K562 (cell line): ENCODE measurements at regions not wholly inside any gene's neighbourhood (a gene's known extent, or its start where the extent isn't known, plus 50 kb on each side); places are given as distances from the start of the nearest gene placed in this dataset.

ENCODE experiments used
- ATAC-seq: fragments of 200-7000 bp; cut with Tn5 transposase; 3 replicates; pipeline ENCODE4 v1.9.1; 2020; ENCODE audit warnings: moderate library complexity
- BruUV-seq: library from RNA; stranded (reverse); fragments of 400-500 nt; replicated peaks from 2 replicates; lab custom pipeline; 2021; lab: Mats Ljungman, UMichigan
- CTCF ChIA-PET: fragments of 300-600 bp; formaldehyde crosslinking; extraction: SDS; loops from one replicate; lab custom pipeline; 2021; ENCODE audit warnings: low intra/inter-chr PET ratio; lab: Yijun Ruan, JAX
- POLR2A ChIA-PET: fragments of 300-600, 350-650 bp; sonication (Branson Sonifier 250); formaldehyde crosslinking; extraction: SDS; loops from one replicate; lab custom pipeline; 2021; ENCODE audit warnings: antibody characterized with exemption, inconsistent platforms; lab: Yijun Ruan, JAX
- DNase-seq, 4 experiments: peaks; one replicate each; pipeline versions ENCODE4 v3.0.0 to v3.0.0-alpha.2; 2011 to 2018; ENCODE audit warnings: low spot score in 3 of 4, mixed read lengths in 3 of 4; ENCODE audit errors: extremely low read depth in 1 of 4
- FAIRE-seq: peaks from 2 replicates; lab custom pipeline; 2011; peaks lifted over from hg19 to GRCh38; lab: Jason Lieb, UNC
- H2AFZ ChIP-seq: 2 replicates; pipeline ENCODE4 v1.6.0; 2011; ENCODE audit warnings: low read depth, low read length, control low read depth, inconsistent platforms
- H3K27ac ChIP-seq: fragments of 200-600 bp; 3 replicates; pipeline ENCODE4 v1.8.0; 2011; ENCODE audit warnings: low read depth, mild to moderate bottlenecking, control low read depth, inconsistent platforms, low read length, moderate library complexity, mixed read lengths; ENCODE audit errors: extremely low read depth
- H3K27me3 ChIP-seq, 2 experiments: fragments of 300-600 bp in 1 of 2; 2 replicates in 1 of 2; 3 replicates in 1 of 2; pipeline versions ENCODE4 v1.6.0 to v1.8.0; 2011; ENCODE audit warnings: inconsistent platforms in 2 of 2, low read length in 2 of 2, mild to moderate bottlenecking in 1 of 2, mixed read lengths in 1 of 2, moderate library complexity in 1 of 2; ENCODE audit not compliant: control insufficient read depth in 2 of 2, insufficient read depth in 2 of 2
- H3K36me3 ChIP-seq: fragments of 300-600 bp; 3 replicates; pipeline ENCODE4 v1.8.0; 2011; ENCODE audit warnings: mild to moderate bottlenecking, low read length, inconsistent platforms; ENCODE audit not compliant: control insufficient read depth, insufficient read depth
- H3K4me1 ChIP-seq, 2 experiments: fragments of 200-600 bp in 1 of 2; replicated peaks in 1 of 2; 2 replicates in 1 of 2; 3 replicates in 1 of 2; pipeline versions ENCODE4 v1.5.1 to v1.8.0; 2011; ENCODE audit warnings: inconsistent platforms in 2 of 2, low read length in 2 of 2, mild to moderate bottlenecking in 1 of 2, mixed read lengths in 1 of 2, moderate library complexity in 1 of 2; ENCODE audit not compliant: control insufficient read depth in 2 of 2, insufficient read depth in 2 of 2
- H3K4me2 ChIP-seq: 2 replicates; pipeline ENCODE4 v1.6.1; 2011; ENCODE audit warnings: low read length, control low read depth, inconsistent platforms, mixed read lengths; ENCODE audit not compliant: insufficient read depth
- H3K4me3 ChIP-seq: fragments of 200-600 bp; sonication (generic), shearing (Covaris generic); 2 replicates; pipeline ENCODE4 v1.5.1; 2016; ENCODE audit warnings: control low read depth, inconsistent platforms
- H3K79me2 ChIP-seq: fragments of 200-600 bp; 3 replicates; pipeline ENCODE4 v1.8.0; 2011; ENCODE audit warnings: low read length, inconsistent platforms; ENCODE audit not compliant: control insufficient read depth, insufficient read depth
- H3K9ac ChIP-seq, 2 experiments: 2 replicates each; pipeline versions ENCODE4 v1.6.0 to v1.6.1; 2011; ENCODE audit warnings: low read depth in 2 of 2, low read length in 2 of 2, control low read depth in 1 of 2, inconsistent platforms in 1 of 2, mild to moderate bottlenecking in 1 of 2, mixed read lengths in 1 of 2; ENCODE audit not compliant: insufficient read depth in 1 of 2
- H3K9me1 ChIP-seq: one replicate; pipeline ENCODE4 v1.6.0; 2011; ENCODE audit warnings: inconsistent platforms, mild to moderate bottlenecking, low read length, moderate library complexity; ENCODE audit not compliant: control insufficient read depth, insufficient read depth
- H3K9me3 ChIP-seq: replicated peaks from 2 replicates; pipeline ENCODE4 v1.5.1; 2011; ENCODE audit warnings: low read depth, low read length, inconsistent platforms; ENCODE audit not compliant: control insufficient read depth, insufficient read depth
- H4K20me1 ChIP-seq: replicated peaks from 2 replicates; pipeline ENCODE4 v1.6.1; 2011; ENCODE audit warnings: low read length, inconsistent platforms, mixed read lengths; ENCODE audit not compliant: control insufficient read depth, insufficient read depth
- ARHGAP35 ChIP-seq: fragments of 450-650 bp; IDR thresholded peaks from 2 replicates; pipeline ENCODE4 v1.6.1; 2018; ENCODE audit not compliant: partially characterized antibody
- ARID3A ChIP-seq: IDR thresholded peaks from 2 replicates; pipeline ENCODE4 v1.6.1; 2012; ENCODE audit warnings: low read depth, low read length, improper control_type of control experiment, borderline replicate concordance
- BRCA1 ChIP-seq, 2 experiments: fragments of 450-650 bp in 1 of 2; sonication (generic) in 1 of 2; formaldehyde crosslinking in 1 of 2; IDR thresholded peaks; 2 replicates each; pipeline versions ENCODE4 v1.5.0 to v1.6.1; 2017 to 2020; ENCODE audit warnings: mild to moderate bottlenecking in 1 of 2, missing genetic modification reagents in 1 of 2
- CHD4 ChIP-seq: fragments of 200-600 bp; sonication (generic); IDR thresholded peaks from 3 replicates; pipeline ENCODE4 v1.6.1; 2012; ENCODE audit warnings: low read depth, mild to moderate bottlenecking, mixed read lengths, low read length, inconsistent platforms; ENCODE audit not compliant: insufficient read depth, insufficient replicate concordance, poor library complexity, severe bottlenecking
- COPS2 ChIP-seq: fragments of 450-650 bp; conservative IDR thresholded peaks from 2 replicates; pipeline ENCODE4 v1.6.1; 2016; ENCODE audit warnings: mild to moderate bottlenecking, moderate library complexity
- CTBP1 ChIP-seq: fragments of 450-650 bp; IDR thresholded peaks from 2 replicates; pipeline ENCODE4 v1.6.1; 2016; ENCODE audit warnings: borderline replicate concordance
- ESRRB ChIP-seq: fragments of 250-450 bp; sonication (Bioruptor Pico); IDR thresholded peaks from 2 replicates; pipeline ENCODE4 v1.5.0; 2020; ENCODE audit warnings: mild to moderate bottlenecking, moderate library complexity, borderline replicate concordance
- GTF2A2 ChIP-seq: IDR thresholded peaks from 2 replicates; pipeline ENCODE4 v1.6.1; 2016; ENCODE audit warnings: mild to moderate bottlenecking, missing genetic modification characterization, missing compliant biosample characterization
- MED1 ChIP-seq: sonication (generic); formaldehyde crosslinking; IDR thresholded peaks from 2 replicates; pipeline ENCODE4 v1.8.1; 2023; ENCODE audit warnings: missing genetic modification reagents, borderline replicate concordance
- MIER1 ChIP-seq: fragments of 450-650 bp; IDR thresholded peaks from 2 replicates; pipeline ENCODE4 v1.6.1; 2016; ENCODE audit warnings: antibody characterized with exemption, mild to moderate bottlenecking, low read depth
- NCOA2 ChIP-seq, 2 experiments: fragments of 450-650 bp; IDR thresholded peaks; 2 replicates each; pipeline ENCODE4 v1.6.1; 2018; ENCODE audit warnings: mild to moderate bottlenecking in 2 of 2, moderate library complexity in 1 of 2; ENCODE audit not compliant: partially characterized antibody in 2 of 2
- NFIX ChIP-seq: fragments of 250-450 bp; sonication (Bioruptor Pico); IDR thresholded peaks from 2 replicates; pipeline ENCODE4 v1.4.0; 2020; ENCODE audit warnings: low read depth, mild to moderate bottlenecking, moderate library complexity
- PHF20 ChIP-seq: fragments of 450-650 bp; IDR thresholded peaks from 2 replicates; pipeline ENCODE4 v1.6.1; 2018; ENCODE audit not compliant: partially characterized antibody
- ZFP30 ChIP-seq: fragments of 250-450 bp; sonication (Bioruptor Pico); IDR thresholded peaks from 2 replicates; pipeline ENCODE4 v1.8.0; 2022; ENCODE audit warnings: moderate library complexity, mild to moderate bottlenecking, inconsistent platforms, borderline replicate concordance
- ZNF12 ChIP-seq: sonication (generic); formaldehyde crosslinking; IDR thresholded peaks from 2 replicates; pipeline ENCODE4 v1.4.0; 2020; ENCODE audit warnings: mild to moderate bottlenecking, missing genetic modification reagents
- ZNF280A ChIP-seq: fragments of 450-650 bp; IDR thresholded peaks from 2 replicates; pipeline ENCODE4 v1.6.1; 2018; ENCODE audit warnings: mild to moderate bottlenecking, low read depth; ENCODE audit not compliant: partially characterized antibody
- WGBS: fragments of 100-300 bp; shearing (Covaris generic); methylation state at CpG from one replicate; pipeline ENCODE4 v1.1.6; 2016; ENCODE audit warnings: low coverage, mixed read lengths; ENCODE audit not compliant: insufficient coverage; ENCODE audit errors: missing lambda C conversion rate; 5-methylcytosine and 5-hydroxymethylcytosine counted together
- in situ Hi-C: fragments of 300-500 bp; cut with MboI; formaldehyde crosslinking; loops from 4 replicates; pipeline ENCODE4 v1.15.0; 2018; ENCODE audit warnings: inconsistent platforms, mixed read lengths
- intact Hi-C: fragments of 100-400 bp; cut with micrococcal nuclease; formaldehyde crosslinking; loops from 2 replicates; pipeline ENCODE4 v1.14.2; 2022

DNA sequence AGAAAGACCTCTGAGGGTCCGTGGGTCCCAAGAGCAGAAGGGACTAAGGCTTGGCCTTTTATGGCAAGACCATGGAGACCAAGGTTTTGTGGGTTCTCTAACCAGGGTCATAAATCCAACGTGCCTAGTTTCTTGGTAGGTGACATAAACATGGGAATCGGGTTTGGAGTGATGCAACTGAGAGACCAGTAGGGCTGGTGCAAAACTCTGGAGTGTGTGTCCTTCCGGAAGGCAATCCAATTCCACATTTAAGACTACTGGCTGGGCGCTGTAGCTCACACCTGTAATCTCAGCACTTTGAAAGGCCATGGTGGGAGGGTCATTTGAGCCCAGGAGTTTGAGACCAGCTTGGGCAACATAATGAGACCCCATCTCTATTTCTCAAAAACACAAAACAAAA lies 116.5 kb upstream of the ARG1 start:
- H2AFZ ChIP-seq, result no peak overlapping the region
- no peak overlapping the region for H3K27ac ChIP-seq
- FAIRE-seq, result no peak
- in situ Hi-C loops, result no loop called here
- CTCF ChIA-PET, result no interaction called here
- no peak for TF ChIP-seq ZNF280A
- TF ChIP-seq COPS2, result no peak
- no peak for TF ChIP-seq MED1 (CRISPR knock-in tag)
- no peak for TF ChIP-seq ARID3A
- TF ChIP-seq ESRRB (CRISPR knock-in tag), result no peak
- no peak for TF ChIP-seq GTF2A2 (tag)
- no peak for TF ChIP-seq MIER1
- TF ChIP-seq PHF20, result no peak
- no peak for TF ChIP-seq ZFP30
- no peak for TF ChIP-seq CTBP1
- no peak for TF ChIP-seq ARHGAP35
- no peak for TF ChIP-seq BRCA1 (IDR thresholded peaks at IDR 0.05)
- no peak for TF ChIP-seq BRCA1 (CRISPR knock-in tag; IDR thresholded peaks at IDR 0.05)
- no peak for TF ChIP-seq NFIX
- no peak for TF ChIP-seq NCOA2 (IDR thresholded peaks at IDR 0.05; ENCODE audit: partially characterized antibody in 2 of 2)
- no peak for TF ChIP-seq ZNF12 (CRISPR knock-in tag)
- TF ChIP-seq CHD4, result no peak
- TF ChIP-seq, all 486 proteins: peak for 0
- no peak for DNase-seq
- no peak overlapping the region for H3K9ac ChIP-seq
- H3K9me3 ChIP-seq, result no peaks in the 10 kb centered on the region
- no peak overlapping the region for H3K4me2 ChIP-seq
- H3K79me2 ChIP-seq, result no peaks in the 10 kb centered on the region
- intact Hi-C loops, result no loop called here
- BruUV-seq, result no TSS peak
- H3K36me3 ChIP-seq, result no peaks in the 10 kb centered on the region
- POLR2A ChIA-PET, result interaction anchor here (0.7 to 1.1 kb wide), 2 partner anchors 180 to 299 kb away, joined by 3 read pairs; no protein-coding TSS in a partner anchor
- no peaks in the 10 kb centered on the region for H3K4me1 ChIP-seq
- H3K27me3 ChIP-seq, result no peaks in the 10 kb centered on the region; a peak in 1 of 5 replicates
- 3% methylated on average over 5 of the region's 5 CpGs for WGBS
- H3K4me3 ChIP-seq, result no peak overlapping the region
- no peak; the same call in 2 of the 3 replicates for ATAC-seq
- no peaks in the 10 kb centered on the region for H3K9me1 ChIP-seq
- H4K20me1 ChIP-seq, result no peaks in the 10 kb centered on the region
